ENCODE measurements at regions not wholly inside any gene's neighbourhood (a gene's known extent, or its start where the extent isn't known, plus 50 kb on each side); places are given as distances from the start of the nearest gene placed in this dataset.
A peak's percentile ranks its signal among the peaks of the same experiment; 100 is the strongest.

DNA sequence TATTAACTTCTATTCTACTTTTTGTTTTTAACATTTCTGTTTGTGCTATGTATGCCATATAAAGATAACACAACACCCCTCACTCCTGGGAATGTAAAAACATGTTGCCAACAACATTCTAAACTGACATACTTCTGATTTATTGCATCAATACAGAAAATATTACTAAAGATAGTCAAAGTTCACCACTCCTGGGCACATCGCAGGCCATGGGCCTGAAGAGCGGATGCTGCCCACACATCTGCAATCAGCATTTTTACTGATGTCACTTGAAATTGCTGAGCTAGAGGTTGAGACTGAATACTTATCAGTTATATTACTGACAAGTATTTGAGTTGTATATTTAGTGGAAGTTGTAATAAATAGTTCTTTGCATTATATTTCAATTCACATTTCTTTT lies 711.9 kb upstream of the EPHA7 start:
- Histone ChIP-seq H3K4me2 (ENCODE audit: low read length) (no peak overlapping the region), H3K4me3 (ENCODE audit: low read length) (no peak overlapping the region), H2AFZ (ENCODE audit: low read depth, low read length) (no peak overlapping the region), H3K4me1 (ENCODE audit: low read length) (peaks cover 22% of the 10 kb centered on the region), H3K36me3 (replicated peaks; ENCODE audit: low read depth, low read length) (no peaks in the 10 kb centered on the region), H3K79me2 (ENCODE audit: low read length) (no peaks in the 10 kb centered on the region), H3K27me3 (ENCODE audit: low read depth, low read length) (no peaks in the 10 kb centered on the region), H3K9ac (ENCODE audit: low read length) (no peak overlapping the region), H3K9me3 (ENCODE audit: insufficient read depth, low read length) (no peaks in the 10 kb centered on the region), H3K27ac (ENCODE audit: low read length) (no peak overlapping the region), H4K20me1 (ENCODE audit: insufficient read depth, low read length) (no peaks in the 10 kb centered on the region)
- no peak for TF ChIP-seq EZH2phosphoT487 (IDR thresholded peaks at IDR 0.05; ENCODE audit: low read depth)
- TF ChIP-seq, protein P1, sequence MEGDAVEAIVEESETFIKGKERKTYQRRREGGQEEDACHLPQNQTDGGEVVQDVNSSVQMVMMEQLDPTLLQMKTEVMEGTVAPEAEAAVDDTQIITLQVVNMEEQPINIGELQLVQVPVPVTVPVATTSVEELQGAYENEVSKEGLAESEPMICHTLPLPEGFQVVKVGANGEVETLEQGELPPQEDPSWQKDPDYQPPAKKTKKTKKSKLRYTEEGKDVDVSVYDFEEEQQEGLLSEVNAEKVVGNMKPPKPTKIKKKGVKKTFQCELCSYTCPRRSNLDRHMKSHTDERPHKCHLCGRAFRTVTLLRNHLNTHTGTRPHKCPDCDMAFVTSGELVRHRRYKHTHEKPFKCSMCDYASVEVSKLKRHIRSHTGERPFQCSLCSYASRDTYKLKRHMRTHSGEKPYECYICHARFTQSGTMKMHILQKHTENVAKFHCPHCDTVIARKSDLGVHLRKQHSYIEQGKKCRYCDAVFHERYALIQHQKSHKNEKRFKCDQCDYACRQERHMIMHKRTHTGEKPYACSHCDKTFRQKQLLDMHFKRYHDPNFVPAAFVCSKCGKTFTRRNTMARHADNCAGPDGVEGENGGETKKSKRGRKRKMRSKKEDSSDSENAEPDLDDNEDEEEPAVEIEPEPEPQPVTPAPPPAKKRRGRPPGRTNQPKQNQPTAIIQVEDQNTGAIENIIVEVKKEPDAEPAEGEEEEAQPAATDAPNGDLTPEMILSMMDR (IDR thresholded peaks at IDR 0.05; ENCODE audit: low read depth, low read length) = no peak

DNA sequence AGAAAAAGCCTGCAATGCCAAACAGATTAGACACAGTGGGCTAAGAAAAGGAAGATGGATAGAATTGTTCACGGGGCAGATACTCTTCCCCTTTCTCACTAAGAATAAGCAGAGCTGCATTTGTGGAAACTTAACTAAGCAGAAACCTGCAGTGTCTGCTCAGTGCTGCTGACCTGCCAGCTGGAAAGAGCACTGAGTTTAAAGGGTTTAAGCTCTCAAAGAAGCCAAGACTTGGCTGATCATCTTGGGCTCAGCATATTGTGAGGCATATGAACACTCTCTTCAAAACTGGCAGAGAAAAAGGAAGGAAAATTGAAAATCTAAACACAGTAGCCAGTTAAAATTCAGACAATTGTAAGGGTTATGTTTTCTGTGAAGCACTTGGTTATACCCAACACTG lies 711.1 kb upstream of the EPHA7 start:
- no peaks in the 10 kb centered on the region for H3K27me3 ChIP-seq (ENCODE audit: low read depth, low read length)
- no peak overlapping the region for H3K4me3 ChIP-seq (ENCODE audit: low read length)
- no peaks in the 10 kb centered on the region for H3K79me2 ChIP-seq (ENCODE audit: low read length)
- no peak overlapping the region for H3K9ac ChIP-seq (ENCODE audit: low read length)
- peaks cover 22% of the 10 kb centered on the region for H3K4me1 ChIP-seq (ENCODE audit: low read length)
- H3K4me2 ChIP-seq (ENCODE audit: low read length) = peak overlapping the region; percentile 50
- no peaks in the 10 kb centered on the region for H3K36me3 ChIP-seq (replicated peaks; ENCODE audit: low read depth, low read length)
- TF ChIP-seq, protein P1 (IDR thresholded peaks at IDR 0.05; ENCODE audit: low read depth, low read length) = no peak
- no peak for TF ChIP-seq EZH2phosphoT487 (IDR thresholded peaks at IDR 0.05; ENCODE audit: low read depth)
- peak overlapping the region; percentile 59; the same call in 1 of the 2 replicates for H2AFZ ChIP-seq (ENCODE audit: low read depth, low read length)
- H3K27ac ChIP-seq (ENCODE audit: low read length) = no peak overlapping the region
- no peaks in the 10 kb centered on the region for H3K9me3 ChIP-seq (ENCODE audit: insufficient read depth, low read length)
- no peaks in the 10 kb centered on the region for H4K20me1 ChIP-seq (ENCODE audit: insufficient read depth, low read length)

DNA sequence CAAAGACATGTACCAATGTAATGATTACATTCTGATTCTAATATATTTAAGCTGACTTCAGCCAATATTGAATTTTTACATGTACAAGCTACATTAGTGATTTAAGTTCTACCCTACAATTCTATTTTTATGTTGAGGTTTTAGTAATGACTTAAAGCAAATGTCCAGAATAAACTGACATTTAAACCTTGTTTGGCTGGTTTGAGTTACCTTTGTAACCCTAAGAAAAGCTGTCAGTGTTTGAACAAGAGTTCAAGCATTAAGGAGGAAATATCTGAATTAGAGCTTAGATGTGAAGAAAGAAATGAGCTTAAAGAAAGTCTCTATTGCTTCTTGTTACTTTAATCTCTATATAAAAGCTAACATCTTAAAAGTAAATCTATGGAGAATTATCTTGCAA lies 710.6 kb upstream of the EPHA7 start:
- peaks cover 22% of the 10 kb centered on the region for H3K4me1 ChIP-seq (ENCODE audit: low read length)
- no peaks in the 10 kb centered on the region for H3K36me3 ChIP-seq (replicated peaks; ENCODE audit: low read depth, low read length)
- no peaks in the 10 kb centered on the region for H4K20me1 ChIP-seq (ENCODE audit: insufficient read depth, low read length)
- H3K4me2 ChIP-seq (ENCODE audit: low read length) = peak overlapping the region; percentile 50; the same call in 1 of the 2 replicates
- H3K79me2 ChIP-seq (ENCODE audit: low read length) = no peaks in the 10 kb centered on the region
- no peak overlapping the region for H2AFZ ChIP-seq (ENCODE audit: low read depth, low read length)
- no peaks in the 10 kb centered on the region for H3K27me3 ChIP-seq (ENCODE audit: low read depth, low read length)
- no peak overlapping the region for H3K27ac ChIP-seq (ENCODE audit: low read length)
- no peak overlapping the region for H3K9ac ChIP-seq (ENCODE audit: low read length)
- TF ChIP-seq, protein P1 (IDR thresholded peaks at IDR 0.05; ENCODE audit: low read depth, low read length) = no peak
- no peak for TF ChIP-seq EZH2phosphoT487 (IDR thresholded peaks at IDR 0.05; ENCODE audit: low read depth)
- no peaks in the 10 kb centered on the region for H3K9me3 ChIP-seq (ENCODE audit: insufficient read depth, low read length)
- H3K4me3 ChIP-seq (ENCODE audit: low read length) = no peak overlapping the region

DNA sequence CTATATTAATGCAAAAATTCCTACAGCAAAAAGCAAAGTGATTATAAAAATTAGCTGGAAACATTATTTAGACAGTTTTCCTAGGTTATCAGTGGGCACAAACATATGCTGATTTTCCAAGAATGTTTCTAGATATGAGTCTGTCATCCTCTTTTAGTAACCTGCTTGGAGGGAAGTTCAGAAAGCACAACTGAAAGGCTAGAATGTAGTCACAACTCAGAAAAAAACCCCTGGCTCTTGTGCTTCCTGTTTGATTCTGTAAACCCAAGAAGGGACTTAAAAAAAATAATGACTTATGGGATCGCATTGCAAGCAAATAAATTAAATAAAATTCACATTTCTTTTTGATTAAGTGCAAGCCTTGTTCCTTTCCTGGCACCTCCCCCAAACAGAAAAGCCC lies 708.4 kb upstream of the EPHA7 start:
- H3K4me2 ChIP-seq (ENCODE audit: low read length) = peak overlapping the region; percentile 68
- TF ChIP-seq, protein P1 (IDR thresholded peaks at IDR 0.05; ENCODE audit: low read depth, low read length) = no peak
- TF ChIP-seq EZH2phosphoT487 (IDR thresholded peaks at IDR 0.05; ENCODE audit: low read depth) = no peak
- H3K36me3 ChIP-seq (replicated peaks; ENCODE audit: low read depth, low read length) = no peaks in the 10 kb centered on the region
- peak overlapping the region; percentile 1; the same call in 1 of the 2 replicates for H3K27ac ChIP-seq (ENCODE audit: low read length)
- no peak overlapping the region for H3K9ac ChIP-seq (ENCODE audit: low read length)
- peaks cover 22% of the 10 kb centered on the region for H3K4me1 ChIP-seq (ENCODE audit: low read length)
- H3K4me3 ChIP-seq (ENCODE audit: low read length) = peak overlapping the region; percentile 41
- H2AFZ ChIP-seq (ENCODE audit: low read depth, low read length) = no peak overlapping the region
- H3K27me3 ChIP-seq (ENCODE audit: low read depth, low read length) = no peaks in the 10 kb centered on the region
- no peaks in the 10 kb centered on the region for H4K20me1 ChIP-seq (ENCODE audit: insufficient read depth, low read length)
- H3K9me3 ChIP-seq (ENCODE audit: insufficient read depth, low read length) = no peaks in the 10 kb centered on the region
- no peaks in the 10 kb centered on the region for H3K79me2 ChIP-seq (ENCODE audit: low read length)

Data from OCI-LY3 (cell line).